HL-60 (cell line): ENCODE measurements at regions not wholly inside any gene's neighbourhood (a gene's known extent, or its start where the extent isn't known, plus 50 kb on each side); places are given as distances from the start of the nearest gene placed in this dataset.

Source experiments
- DNase-seq, 2 experiments: peaks; one replicate each; pipeline ENCODE4 v3.0.0-alpha.2; 2010 to 2020; ENCODE audit warnings: low read depth in 1 of 2, low spot score in 1 of 2
- H3K27ac ChIP-seq: fragments of 250-450 bp; sonication (Bioruptor Pico); replicated peaks from 2 replicates; pipeline ENCODE4 v1.5.1; 2020; ENCODE audit warnings: mild to moderate bottlenecking, moderate library complexity
- H3K27me3 ChIP-seq: fragments of 250-450 bp; sonication (Bioruptor Pico); 2 replicates; pipeline ENCODE4 v1.5.1; 2021; ENCODE audit warnings: mild to moderate bottlenecking, moderate library complexity; ENCODE audit not compliant: insufficient read depth, poor library complexity, severe bottlenecking
- H3K4me3 ChIP-seq: replicated peaks from 2 replicates; pipeline ENCODE4 v1.5.1; 2011; ENCODE audit warnings: mild to moderate bottlenecking, control low read depth, low read length; ENCODE audit not compliant: insufficient read depth
- GABPA ChIP-seq: IDR thresholded peaks from 2 replicates; pipeline ENCODE4 v1.6.1; 2012; ENCODE audit warnings: low read depth
- POLR2AphosphoS5 ChIP-seq: IDR thresholded peaks from 2 replicates; pipeline ENCODE4 v1.6.1; 2012; ENCODE audit warnings: low read depth
- REST ChIP-seq: IDR thresholded peaks from 2 replicates; pipeline ENCODE4 v1.6.1; 2012; ENCODE audit warnings: low read depth; ENCODE audit not compliant: insufficient replicate concordance
- SPI1 ChIP-seq: IDR thresholded peaks from 2 replicates; pipeline ENCODE4 v1.6.1; 2012; ENCODE audit warnings: low read depth, mild to moderate bottlenecking, borderline replicate concordance
- TF ChIP-seq, protein P1 (sequence below): IDR thresholded peaks from one replicate; pipeline ENCODE4 v1.5.1; 2011; ENCODE audit warnings: low read length, control low read depth, inconsistent platforms; ENCODE audit not compliant: insufficient read depth

- no peak for DNase-seq
Observed at GRCh38 chr3:28934126-28934813, 346.6 kb upstream of the RBMS3 start.

DNA sequence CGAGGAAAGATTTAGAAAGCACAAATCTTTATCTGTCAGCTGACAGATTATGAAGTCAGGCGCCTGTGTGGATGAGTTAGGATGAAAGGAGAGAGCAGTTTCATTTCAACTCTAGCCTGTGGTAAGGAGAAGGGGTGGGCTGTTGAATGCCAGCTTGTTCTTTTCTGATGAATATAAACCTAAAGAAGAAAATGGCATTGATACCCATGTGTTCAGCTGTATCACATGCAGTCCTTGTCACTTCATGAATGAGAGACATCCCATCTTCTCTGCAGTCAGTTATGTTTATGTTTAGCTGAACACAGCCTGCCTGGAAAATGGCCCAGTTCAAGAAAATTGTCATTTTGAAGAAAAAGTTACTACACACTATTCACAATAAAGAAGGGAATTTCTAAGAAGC lies 345.7 kb upstream of the RBMS3 start:
- Histone ChIP-seq H3K27me3 (no peaks in the 10 kb centered on the region), H3K4me3 (no peak overlapping the region), H3K27ac (no peak overlapping the region)
- TF ChIP-seq SPI1, result no peak
- TF ChIP-seq GABPA, result no peak
- TF ChIP-seq, protein P1, sequence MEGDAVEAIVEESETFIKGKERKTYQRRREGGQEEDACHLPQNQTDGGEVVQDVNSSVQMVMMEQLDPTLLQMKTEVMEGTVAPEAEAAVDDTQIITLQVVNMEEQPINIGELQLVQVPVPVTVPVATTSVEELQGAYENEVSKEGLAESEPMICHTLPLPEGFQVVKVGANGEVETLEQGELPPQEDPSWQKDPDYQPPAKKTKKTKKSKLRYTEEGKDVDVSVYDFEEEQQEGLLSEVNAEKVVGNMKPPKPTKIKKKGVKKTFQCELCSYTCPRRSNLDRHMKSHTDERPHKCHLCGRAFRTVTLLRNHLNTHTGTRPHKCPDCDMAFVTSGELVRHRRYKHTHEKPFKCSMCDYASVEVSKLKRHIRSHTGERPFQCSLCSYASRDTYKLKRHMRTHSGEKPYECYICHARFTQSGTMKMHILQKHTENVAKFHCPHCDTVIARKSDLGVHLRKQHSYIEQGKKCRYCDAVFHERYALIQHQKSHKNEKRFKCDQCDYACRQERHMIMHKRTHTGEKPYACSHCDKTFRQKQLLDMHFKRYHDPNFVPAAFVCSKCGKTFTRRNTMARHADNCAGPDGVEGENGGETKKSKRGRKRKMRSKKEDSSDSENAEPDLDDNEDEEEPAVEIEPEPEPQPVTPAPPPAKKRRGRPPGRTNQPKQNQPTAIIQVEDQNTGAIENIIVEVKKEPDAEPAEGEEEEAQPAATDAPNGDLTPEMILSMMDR, result no peak
- TF ChIP-seq REST, result no peak
- TF ChIP-seq POLR2AphosphoS5, result no peak
- no peak for DNase-seq

More at GRCh38 chr3:28934126-28934813, 346.6 kb upstream of the RBMS3 start:
- Histone ChIP-seq H3K27me3 (no peaks in the 10 kb centered on the region), H3K27ac (no peak overlapping the region), H3K4me3 (no peak overlapping the region)
- TF ChIP-seq SPI1 (no peak), GABPA (no peak), REST (no peak), POLR2AphosphoS5 (no peak)
- TF ChIP-seq, protein P1, result no peak

DNA sequence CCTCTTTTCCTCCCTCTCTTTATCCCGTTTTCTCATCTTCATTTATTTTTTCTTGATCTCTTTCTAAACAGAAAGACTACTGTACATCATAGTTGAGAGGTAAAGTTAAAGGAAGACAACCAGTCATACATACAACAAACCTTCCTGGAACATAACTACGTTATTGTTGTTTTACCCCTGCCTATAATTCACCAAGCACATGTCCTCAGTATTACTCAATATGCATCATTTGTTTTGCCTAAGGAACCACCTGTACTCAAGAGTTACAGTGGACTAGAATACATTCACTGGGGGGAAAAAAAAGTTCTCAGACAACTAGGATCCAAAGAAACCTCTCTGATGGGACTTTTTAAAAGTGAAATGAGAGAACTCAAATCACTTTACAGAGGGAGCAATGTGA lies 344.7 kb upstream of the RBMS3 start:
- no peak for DNase-seq
- H3K27ac ChIP-seq, result no peak overlapping the region
- H3K4me3 ChIP-seq, result no peak overlapping the region
- TF ChIP-seq, protein P1, result no peak
- TF ChIP-seq REST, result no peak
- H3K27me3 ChIP-seq, result no peaks in the 10 kb centered on the region
